DMS153 (cell line): ENCODE measurements at regions not wholly inside any gene's neighbourhood (a gene's known extent, or its start where the extent isn't known, plus 50 kb on each side); places are given as distances from the start of the nearest gene placed in this dataset.
A peak's percentile ranks its signal among the peaks of the same experiment; 100 is the strongest.

ENCODE experiments used
- DNase-seq: peaks from one replicate; lab custom pipeline; 2025; lab: John Stamatoyannopoulos, UW

DNA sequence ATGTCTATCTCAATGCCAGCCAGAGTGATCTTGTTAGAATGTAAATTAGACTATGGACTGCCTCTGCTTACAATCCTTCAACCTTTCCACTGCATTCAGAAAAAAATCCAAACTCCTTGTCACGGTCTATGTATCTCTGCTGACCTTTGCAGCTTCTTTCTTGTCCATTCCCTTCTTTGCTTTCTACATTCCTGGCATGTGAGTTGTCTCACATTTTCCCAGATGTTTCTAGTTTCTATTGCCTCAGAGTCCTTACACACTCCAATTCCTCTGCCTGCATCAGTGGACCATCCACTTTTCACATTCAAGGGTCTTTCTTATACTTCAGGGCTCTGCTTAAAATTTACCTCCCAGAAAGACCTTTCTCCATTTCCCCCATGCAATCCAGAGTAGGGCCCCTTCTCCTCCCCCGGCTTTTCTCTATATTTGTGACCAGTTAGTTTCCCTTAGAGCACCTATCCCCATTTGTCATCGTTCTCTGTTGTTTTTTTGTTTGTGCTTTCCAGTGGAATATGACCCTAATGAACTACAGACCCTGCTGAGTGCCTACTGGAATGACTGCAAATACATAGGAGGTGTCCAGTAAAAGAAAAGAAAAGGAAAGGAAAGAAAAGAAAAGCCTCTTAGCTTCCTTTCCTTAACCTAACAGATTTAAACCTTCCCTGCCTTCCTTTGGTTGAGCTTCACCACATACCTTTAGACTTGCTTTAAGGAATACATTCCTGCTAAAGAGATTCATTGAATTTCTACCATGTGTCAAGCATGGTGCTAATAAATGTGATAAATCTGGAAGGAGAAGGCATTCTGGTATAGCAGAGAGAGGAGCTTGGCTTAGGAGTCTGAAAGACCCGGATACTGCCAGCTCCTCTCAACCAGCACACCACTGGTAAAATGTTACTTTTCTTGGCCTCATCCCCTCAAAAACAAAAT lies 102.0 kb downstream of the DIRAS3 start:
- DNase-seq = no peak

DNA sequence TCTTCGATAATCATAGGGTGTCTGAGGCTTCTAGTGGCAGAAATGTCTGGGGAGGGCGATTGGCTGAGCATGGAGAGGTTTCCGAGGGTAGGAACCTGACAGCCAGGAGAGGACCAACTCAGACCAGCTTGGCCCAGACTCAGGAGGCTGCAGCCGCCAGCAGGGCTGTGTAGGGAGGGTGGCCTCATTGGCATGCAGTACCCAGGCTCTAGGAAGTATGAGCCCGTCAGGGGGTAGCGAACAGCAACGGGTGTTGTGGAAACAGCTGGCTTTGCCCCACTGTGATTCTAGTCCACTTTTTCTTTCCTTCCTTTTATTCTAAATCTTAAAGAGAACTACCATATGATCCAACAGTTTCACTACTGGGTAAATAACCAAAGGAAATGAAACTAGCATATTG lies 103.3 kb downstream of the DIRAS3 start:
- DNase-seq = no peak

DNA sequence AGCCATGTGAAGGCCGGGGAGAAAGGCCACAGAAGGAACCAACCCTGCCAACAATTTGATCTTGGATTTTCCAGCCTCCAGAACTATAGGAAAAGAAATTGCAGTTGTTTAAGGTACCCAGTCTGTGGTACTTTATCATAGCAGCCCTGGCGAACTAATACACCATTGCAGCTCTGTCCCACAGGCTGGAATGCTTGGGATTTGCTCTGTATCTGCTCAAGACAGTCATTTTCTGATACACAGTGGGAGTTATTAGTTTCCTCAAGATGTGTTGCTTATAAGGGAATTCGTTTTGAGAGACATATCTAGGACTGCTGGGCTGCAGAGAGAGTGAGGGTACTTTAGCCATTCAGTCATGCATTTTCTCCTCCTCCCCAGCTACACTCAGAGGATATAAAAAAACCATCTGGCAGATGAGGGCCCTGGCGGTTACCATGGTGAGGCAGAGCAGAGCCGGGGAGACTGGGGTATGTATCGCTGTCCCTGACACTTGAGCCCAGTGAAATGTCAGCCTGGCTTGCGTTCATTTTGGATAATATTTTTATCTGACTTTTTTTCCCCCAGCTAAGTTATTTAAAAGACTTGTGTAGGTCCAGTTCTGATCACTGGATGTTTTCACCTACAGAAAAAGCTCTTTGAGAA lies 104.6 kb downstream of the DIRAS3 start:
- peak; percentile 43 for DNase-seq

DNA sequence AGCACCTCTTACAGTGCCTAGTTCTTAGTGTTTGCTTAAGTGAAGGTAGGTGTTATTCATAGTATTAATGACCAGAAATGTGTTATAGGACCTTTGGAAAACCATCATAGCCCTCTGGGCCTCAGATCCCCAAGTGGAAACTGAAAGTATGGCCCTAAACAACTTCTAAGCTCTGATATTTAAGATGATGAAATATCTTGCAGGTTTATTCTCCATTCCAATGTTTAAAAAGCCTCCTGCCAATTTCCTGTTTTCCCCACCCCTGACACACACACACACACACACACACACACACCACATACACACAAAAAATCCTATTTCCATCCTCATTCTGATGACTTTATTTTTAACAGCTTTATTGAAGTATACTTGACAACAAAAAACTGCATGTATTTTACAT lies 108.2 kb downstream of the DIRAS3 start:
- DNase-seq = no peak

DNA sequence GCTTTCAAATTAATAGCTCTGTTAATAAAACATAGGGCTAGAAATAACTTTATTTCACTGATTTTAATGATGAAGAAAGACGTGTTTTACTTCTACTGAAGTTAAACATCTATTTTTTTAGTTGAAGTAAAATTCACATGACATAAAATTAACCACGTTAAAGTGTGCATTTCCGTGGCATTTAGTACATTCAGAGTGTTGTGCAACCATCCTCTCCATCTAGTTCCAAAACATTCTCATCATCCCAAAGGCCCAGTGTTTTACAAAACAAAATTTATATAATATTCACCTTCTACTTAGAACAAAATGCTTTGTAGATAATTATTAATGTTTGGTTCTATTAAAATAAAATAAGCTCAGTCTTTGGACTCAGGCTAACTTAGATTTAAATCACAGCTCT lies 108.5 kb upstream of the GNG12 start:
- DNase-seq = no peak

DNA sequence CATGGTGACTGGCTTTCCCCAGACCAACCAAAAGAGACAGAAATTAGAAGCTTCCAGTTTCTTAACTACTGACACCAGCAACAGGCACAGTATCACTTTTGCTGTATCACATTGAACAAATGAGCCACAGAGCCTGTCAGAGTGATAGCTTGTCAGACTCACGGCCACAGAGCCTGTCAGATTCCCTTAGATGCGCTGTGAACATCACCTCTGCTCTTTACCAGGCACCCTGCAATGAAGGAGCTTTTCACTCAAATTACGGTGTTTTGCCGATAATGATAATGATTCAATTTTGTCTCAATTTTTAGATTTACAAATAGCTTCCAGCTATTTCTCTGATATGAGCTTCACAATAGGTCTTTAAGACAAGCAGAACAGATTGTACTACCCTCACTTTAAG lies 107.9 kb upstream of the GNG12 start:
- no peak for DNase-seq

DNA sequence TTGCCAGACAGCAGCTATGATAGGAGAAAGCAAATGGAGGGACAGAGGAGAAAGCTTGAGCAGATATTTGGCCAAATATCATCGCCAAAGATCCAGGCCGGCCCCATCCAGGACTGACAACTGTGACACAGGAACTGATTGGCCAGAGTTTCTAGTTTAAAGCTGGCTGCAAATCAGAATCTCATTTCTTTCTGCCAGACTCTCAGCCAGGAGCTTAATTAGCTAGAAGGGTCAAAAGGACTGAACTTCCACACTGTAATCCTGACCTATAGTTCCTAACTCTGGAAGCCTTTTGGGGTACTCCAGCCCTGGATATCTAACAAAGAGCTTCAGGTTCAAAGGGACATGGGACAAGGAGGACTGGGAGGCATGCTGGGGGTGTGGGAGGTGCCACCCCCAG lies 106.7 kb upstream of the GNG12 start:
- DNase-seq = no peak

DNA sequence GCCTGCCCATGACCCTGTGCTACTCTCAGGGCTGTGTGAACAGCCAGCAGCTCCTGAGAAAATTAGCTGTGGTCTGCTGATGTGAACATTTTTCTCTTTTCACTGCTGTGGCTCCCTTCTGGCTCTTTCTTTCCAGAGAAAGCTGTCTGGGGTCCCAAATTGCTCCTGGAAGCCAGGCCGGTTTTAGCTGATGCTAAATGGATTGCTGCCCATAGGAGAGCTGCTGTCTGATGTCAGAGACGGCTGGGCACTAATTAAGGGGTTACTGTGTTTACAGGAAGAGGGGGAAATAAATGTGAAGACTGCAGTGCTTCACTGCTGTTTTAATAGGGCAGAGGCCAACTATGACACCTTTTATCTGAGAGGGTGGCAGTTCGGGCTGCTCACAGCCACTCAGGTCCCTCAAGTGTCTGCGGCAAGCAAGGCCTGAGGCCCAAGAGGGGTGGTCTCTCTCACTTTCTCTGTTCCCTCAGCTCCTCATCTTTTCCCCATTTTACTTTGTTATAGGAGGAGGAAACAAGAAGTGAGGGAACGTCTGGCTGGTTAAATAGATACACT lies 106.0 kb upstream of the GNG12 start:
- peak; percentile 25 for DNase-seq

DNA sequence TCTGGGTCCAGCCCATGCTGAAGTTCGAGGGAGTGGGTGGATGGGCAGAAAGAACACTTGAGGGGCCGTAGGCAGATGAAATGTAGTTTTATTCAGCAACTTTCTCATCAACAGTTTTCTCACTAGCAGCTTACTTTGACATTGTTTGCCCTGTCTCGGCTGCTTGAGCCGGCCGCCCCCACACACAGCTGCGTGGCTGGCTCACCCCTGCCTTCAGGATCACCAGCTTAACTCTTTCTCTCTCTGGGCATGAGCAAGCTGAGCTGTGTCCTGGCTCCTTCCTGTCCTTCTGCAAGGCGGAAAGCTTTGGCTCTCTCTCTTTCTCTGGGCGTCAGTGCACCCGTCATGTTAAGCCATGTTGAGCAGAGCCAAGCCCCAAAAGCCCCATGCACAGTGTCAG lies 104.4 kb upstream of the GNG12 start:
- no peak for DNase-seq

DNA sequence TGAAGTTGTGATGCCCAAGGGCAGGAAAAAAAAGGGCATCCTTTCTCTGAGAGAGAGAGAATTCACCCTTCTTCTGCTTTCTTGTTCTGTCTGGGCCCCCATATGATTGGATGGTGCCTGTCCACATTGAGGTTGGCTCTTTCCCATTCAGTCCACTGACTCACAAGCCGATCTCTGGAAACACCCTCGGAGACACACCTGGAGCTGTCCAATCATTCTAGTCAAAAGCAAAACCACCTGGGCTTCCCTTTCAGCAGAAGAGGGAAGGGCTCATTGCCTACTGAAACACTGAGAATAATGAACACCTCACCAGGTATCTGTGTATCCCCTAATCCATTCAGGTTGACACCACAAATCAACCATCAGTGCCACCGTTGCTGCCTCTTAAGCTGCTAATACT lies 103.7 kb upstream of the GNG12 start:
- DNase-seq = no peak

DNA sequence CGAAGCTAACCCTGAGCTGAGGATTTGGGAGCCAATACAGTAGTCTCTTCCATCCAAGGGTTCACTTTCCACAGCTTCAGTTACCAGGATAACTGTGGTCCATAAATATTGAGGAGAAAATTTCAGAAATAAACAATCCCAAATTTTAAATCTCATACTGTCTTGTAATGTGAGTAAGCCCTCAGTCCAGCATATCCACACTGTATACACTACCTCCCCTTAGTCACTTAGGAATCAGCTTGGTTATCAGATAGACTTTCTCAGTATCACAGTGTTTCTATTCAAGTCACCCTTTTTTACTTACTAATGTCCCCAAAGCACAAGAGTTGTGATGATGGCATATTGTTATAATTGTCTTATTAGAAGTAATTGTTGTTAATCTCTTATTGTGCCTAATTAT lies 102.3 kb upstream of the GNG12 start:
- DNase-seq = no peak

DNA sequence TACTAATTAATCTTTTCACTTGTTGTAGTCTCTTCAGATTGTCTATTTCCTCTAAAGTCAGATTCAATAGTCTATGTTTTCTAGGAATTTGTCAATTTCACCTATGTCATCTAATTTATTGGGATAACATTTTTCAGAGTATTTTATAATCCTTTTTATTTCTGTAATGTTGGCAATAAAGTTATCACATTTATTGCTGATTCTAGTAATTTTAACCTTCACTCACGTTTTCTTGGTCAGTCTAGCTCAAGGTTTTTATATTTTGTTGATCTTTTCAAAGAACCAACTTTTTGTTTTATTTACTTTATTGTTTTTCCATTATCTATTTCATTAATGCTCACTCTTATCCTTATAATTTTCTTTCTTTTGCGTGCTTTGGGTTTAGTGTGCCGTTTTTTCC lies 97.9 kb upstream of the GNG12 start:
- DNase-seq = no peak

DNA sequence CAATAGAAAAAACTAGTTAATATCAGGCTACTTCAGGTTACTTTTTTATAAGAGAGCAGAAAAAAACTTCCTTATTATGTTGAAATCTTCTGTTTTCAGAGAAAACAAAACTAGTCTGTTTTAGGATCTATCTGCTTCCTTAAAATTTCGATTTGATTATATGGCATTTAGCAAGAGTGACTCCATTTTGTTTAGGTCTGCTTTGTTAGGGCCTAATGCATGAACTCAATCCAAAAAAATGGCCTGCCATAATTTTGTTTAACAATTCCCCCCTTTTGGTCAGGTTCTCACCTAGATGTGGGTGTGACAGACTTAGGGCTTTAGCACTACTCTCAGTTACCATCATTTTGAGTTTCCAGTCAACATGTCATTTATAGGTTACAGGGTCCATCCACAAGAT lies 89.8 kb upstream of the GNG12 start:
- DNase-seq = no peak

DNA sequence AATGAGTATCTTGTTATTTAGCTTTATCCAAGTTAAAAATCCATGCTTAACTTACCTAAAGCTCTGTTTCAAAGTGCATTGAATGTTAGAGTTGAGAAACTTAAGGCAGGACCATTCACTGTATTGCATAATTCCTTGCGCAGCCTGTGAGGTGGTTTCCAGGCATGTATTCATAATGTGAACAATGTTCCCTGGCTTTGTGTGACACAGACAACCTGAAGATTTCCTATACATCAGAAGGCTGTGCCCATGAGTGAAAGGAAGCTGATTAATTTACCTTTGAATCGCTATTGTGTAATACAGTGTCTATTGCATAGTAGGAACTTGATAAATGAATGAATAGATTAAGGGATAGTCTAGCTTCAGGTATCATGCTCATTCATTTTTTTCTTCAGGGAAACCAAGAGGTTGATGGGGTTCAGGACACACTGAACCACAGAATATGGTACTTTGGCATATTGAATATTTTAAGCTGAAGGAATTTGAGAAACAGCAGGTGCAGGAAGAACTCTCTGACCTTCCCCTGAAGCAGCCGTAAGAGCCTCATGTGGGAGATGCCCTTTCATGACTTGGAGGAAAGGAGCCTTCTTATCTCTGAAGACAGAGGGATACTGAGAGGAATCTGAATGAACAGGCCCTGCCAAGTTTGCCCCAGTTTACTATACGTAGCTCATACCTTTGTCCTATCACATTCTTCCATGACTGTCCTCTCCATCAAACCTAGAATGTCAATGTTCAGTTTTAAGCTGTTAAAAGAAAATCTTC lies 88.6 kb upstream of the GNG12 start:
- DNase-seq = no peak

DNA sequence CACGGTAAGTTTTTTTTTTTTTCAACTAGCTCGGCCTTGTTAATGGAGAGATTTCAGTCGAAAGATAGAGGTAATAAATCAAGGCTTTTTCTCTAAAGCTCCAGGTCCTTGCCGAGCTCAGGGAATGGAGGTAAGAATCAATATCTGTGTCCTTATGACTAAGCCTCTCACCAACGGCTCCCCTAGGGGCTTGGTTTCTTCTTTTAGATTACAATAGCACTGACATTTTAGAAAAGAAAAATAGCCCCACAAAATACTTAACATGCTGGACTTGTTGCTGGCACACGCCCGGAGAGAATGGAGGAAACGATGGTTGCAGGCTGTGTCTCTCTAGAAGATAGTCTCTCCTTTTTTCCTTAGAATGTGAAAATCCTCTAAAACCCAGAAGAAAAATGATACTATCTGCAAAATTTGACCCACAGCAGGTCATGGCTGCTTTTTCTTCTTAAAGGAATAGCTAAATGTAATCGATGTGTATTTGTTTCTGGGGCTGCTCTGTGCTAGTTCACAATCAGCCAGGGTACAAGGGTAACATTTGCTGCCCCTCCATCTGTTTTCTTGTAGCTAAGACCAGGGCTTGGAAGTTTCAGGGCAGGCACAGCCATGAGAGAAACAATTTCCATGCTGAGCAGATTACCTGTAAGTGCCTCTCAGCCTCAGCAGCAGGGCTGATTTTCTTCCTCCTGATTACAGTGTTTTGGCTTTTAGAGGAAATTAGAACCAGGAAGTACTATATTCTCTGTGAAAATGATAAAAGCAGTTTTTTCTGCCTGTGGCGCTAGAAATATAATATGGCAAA lies 86.2 kb upstream of the GNG12 start:
- no peak for DNase-seq

DNA sequence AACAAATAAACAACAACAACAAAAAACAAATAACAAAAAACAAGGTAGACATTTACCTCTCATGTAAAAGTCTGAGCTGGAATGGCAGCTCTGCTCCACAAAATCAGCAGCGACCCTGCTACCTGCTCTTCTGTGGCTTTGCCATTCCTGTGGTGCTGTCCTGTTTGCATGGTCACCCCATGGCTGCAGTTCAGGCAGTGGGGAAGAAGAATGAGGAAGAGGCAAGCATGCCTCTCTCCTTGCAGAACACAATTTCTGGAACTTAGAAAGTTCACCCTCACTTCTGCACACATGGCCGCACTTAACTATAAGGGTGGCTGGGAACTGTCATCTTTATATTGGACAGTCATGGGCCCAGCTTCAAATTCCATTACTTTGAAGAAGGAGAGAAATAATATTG lies 84.8 kb upstream of the GNG12 start:
- DNase-seq = no peak

DNA sequence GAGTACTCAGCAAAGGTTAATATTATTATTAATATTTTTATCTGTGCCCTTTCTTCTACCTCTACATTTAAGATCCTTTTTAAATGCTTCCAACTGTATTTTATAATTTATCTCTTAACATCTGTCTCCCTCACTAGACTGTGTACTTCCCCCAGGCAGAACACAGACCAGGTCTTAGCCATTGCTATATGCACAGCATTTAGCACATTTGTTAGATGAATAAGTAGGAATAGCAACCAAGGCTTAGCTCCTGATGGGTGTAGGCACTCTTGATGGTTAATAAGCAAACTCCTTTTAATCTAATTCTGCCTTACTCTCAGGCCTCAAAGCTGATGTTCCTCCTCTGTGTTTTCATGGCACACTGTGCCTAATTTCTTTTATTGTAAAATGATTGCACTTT lies 83.7 kb upstream of the GNG12 start:
- no peak for DNase-seq

DNA sequence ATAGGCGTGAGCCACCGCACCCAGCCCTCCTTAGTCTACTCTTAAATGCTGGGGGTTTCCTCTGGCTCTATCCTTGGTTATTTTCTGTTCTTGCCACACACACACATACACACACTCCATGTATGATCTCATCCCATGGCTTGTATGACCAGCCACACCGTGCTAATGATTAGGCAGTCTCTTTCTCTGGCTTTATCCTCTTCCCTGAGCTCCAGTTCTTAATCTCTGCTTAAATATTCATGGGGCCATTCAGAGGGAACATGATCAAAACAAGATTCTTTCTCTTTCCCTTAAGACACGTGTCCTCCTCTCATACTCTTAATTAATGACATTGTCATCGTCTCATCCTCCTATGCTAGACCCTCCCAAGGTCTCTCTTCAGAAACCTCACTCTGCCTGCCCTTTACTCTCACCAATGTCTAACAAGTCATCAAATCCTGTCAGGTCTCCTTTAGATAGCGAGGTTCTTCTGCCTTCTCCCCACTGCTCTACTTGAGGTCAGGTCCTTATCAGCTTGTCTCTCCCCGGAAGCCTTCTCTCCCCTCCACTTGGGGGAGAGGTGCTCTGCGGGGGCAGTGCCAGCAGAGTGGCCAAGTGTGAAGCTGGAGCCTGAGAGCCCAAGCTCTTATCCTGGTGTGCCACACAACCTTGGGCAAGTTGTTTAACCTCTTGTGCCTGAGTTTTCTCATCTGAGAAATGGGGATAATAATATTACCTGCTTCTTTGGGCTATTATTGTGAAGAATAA lies 83.0 kb upstream of the GNG12 start:
- no peak for DNase-seq

DNA sequence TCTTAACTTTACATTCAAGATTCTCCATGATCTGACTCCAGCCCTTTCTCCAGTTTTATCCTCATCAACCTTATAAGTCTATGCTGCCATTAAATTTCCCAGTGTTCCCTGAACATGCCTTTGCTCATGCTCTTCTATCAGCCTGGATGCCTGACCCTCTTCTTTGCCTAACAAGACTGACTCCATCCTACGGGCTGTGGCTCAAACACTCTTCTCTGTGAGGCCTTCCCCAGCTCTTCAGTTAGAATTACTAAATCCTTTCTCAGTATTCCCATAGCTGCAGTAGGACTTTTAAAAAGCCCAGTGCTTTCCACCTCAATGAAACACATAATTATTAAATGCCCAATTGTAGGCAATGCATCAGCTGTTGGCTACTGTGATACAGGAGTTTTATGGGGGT lies 76.5 kb upstream of the GNG12 start:
- DNase-seq = no peak

DNA sequence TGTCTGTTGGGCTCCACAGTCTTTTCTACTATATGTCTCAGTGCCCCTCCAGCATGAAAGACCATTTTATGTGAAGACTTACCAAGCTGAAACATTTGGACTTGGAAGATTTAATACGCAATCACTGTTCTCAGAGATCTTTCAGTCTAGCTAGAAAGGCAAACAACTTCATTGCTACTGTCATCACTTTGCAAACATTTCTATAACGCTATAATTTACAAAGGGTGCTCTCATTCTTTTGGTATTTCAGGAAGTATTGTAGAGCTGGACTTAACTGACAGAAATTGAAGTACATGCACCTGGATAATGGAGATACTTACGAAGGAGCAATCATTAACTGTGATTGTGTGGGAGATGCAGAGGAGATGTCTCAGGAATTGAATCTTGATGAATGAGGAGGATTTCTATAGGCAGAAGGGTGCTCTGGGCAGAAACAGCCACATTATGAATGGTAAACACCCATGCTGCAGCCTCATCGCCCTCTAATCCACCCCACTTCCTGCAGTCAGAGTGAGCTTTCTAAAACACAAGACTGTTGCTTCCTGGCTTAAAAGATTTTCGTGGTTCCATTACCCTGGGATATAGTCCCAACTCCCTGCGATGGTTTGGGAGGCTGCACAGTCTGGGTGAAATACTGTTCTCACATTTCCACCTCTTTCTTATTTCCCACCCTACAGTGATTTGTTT lies 75.1 kb upstream of the GNG12 start:
- no peak for DNase-seq
